ENCODE measurements at regions not wholly inside any gene's neighbourhood (a gene's known extent, or its start where the extent isn't known, plus 50 kb on each side); places are given as distances from the start of the nearest gene placed in this dataset.

- no peak overlapping the region for H3K4me3 ChIP-seq (ENCODE audit: low read depth, low read length)
- no peak for TF ChIP-seq CTCF (IDR thresholded peaks at IDR 0.05; ENCODE audit: borderline replicate concordance, insufficient read depth, low read depth, low read length)
Observed at GRCh38 chr3:152609891-152610290, 225.0 kb upstream of the P2RY1 start.

GRCh38 chr3:152610622-152611021, 224.3 kb upstream of the P2RY1 start:
- no peak overlapping the region for H3K4me3 ChIP-seq (ENCODE audit: low read depth, low read length)
- no peak for TF ChIP-seq CTCF (IDR thresholded peaks at IDR 0.05; ENCODE audit: borderline replicate concordance, insufficient read depth, low read depth, low read length)

GRCh38 chr3:152611905-152612304, 223.0 kb upstream of the P2RY1 start:
- no peak for TF ChIP-seq CTCF (IDR thresholded peaks at IDR 0.05; ENCODE audit: borderline replicate concordance, insufficient read depth, low read depth, low read length)
- no peak overlapping the region for H3K4me3 ChIP-seq (ENCODE audit: low read depth, low read length)

- H3K4me3 ChIP-seq (ENCODE audit: low read depth, low read length): no peak overlapping the region
- TF ChIP-seq CTCF (IDR thresholded peaks at IDR 0.05; ENCODE audit: borderline replicate concordance, insufficient read depth, low read depth, low read length): no peak
Observed at GRCh38 chr3:152613851-152614250, 221.1 kb upstream of the P2RY1 start.

GRCh38 chr3:152615681-152616080, 219.2 kb upstream of the P2RY1 start:
- no peak overlapping the region for H3K4me3 ChIP-seq (ENCODE audit: low read depth, low read length)
- no peak for TF ChIP-seq CTCF (IDR thresholded peaks at IDR 0.05; ENCODE audit: borderline replicate concordance, insufficient read depth, low read depth, low read length)

- H3K4me3 ChIP-seq (ENCODE audit: low read depth, low read length): no peak overlapping the region
- TF ChIP-seq CTCF (IDR thresholded peaks at IDR 0.05; ENCODE audit: borderline replicate concordance, insufficient read depth, low read depth, low read length): no peak
Observed at GRCh38 chr3:152617609-152618008, 217.3 kb upstream of the P2RY1 start.

GRCh38 chr3:152618529-152618928, 216.4 kb upstream of the P2RY1 start:
- no peak for TF ChIP-seq CTCF (IDR thresholded peaks at IDR 0.05; ENCODE audit: borderline replicate concordance, insufficient read depth, low read depth, low read length)
- no peak overlapping the region for H3K4me3 ChIP-seq (ENCODE audit: low read depth, low read length)
